Activated T-helper 1 cell treated with anti-CD3 and anti-CD28 coated beads, Interleukin-2, amount 50 U/mL, for 16 hours (primary cell): ENCODE measurements at regions not wholly inside any gene's neighbourhood (a gene's known extent, or its start where the extent isn't known, plus 50 kb on each side); places are given as distances from the start of the nearest gene placed in this dataset.

Source experiments
- DNase-seq, 2 donors: peaks; one replicate each; pipeline ENCODE4 v3.0.0-alpha.2; 2020; ENCODE audit warnings: low read depth in 1 of 2, low spot score in 1 of 2

DNA sequence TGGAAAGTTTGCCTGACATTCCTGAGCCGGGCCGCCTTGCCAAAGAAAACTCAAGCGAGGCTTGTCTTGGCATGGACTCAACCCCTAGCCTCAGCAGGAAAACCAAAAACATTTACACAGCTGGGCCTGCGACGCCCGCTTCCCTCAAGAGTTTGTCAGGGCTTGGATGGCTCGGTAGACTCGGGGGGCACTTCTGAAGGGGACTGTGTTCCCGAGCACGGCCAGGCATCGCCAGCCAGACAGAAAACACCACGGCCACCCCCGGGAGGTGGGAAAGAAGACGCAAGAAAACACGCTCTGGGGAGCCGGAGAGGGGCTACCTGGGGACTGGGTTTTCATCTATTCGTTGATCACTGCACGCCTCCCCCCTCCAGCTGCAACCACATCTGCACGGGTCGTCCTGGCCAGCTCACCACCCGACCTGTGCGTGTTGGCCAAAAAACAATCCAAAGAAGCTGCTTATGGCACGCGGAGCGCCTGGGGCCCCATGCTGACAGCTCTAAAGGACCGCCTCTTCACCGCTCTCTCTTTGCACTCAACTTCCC lies 380.7 kb downstream of the MN1 start:
- DNase-seq = no peak

DNA sequence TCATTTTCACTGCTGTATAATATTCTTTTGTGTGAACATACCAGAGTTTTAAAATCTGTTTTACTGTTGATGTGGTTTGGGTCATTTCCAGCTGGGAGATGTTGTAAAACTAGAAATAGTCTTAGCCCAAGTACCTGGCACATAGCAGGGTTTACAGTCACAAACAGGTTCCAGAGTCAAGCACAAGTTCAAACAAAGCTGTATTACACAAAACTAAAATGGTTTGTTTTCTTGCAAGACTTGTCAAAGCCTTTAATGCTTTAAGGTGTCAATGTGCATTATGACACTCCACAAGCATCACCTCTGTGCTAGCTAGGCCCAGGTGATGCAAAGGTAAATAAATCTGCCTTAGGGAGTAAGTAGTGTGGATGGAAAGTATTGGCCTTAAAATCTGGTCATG lies 379.1 kb downstream of the MN1 start:
- no peak for DNase-seq

DNA sequence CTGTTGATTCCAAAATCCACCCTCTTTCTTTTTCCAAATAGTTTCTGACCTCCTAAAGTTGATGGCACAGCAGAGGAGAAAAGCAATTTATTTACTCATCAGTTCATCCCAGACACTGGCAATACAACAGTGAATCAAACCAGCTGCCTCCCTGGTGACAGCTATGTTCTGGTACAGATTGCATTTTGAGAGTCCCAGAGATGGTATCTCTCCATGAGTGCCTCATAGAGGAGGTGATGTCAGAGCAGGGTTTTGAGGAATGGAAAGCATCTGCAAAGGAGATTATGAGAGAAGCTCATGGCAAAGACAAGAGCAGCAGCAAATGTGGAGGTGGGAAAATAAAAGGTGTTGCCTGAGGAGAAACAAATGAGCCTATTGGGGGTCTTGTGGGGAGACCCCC lies 377.2 kb downstream of the MN1 start:
- DNase-seq = no peak

DNA sequence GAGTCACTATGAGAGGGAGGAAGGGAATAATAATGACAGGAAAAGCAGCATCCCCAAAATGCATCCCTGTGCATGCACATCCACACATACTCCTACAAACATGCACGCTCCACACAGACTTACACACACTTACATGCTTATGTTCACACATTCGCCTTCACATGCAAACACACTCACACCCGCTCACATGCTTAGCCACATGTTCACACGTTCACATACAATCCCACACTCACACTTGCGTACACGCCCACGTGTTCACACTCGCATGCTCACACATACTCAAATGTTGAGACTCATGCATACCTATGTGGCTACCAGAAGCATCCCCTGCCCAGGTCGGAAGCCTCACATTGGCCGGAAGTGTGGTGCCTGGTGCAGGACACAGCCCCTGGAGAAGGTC lies 372.1 kb downstream of the MN1 start:
- DNase-seq = no peak

DNA sequence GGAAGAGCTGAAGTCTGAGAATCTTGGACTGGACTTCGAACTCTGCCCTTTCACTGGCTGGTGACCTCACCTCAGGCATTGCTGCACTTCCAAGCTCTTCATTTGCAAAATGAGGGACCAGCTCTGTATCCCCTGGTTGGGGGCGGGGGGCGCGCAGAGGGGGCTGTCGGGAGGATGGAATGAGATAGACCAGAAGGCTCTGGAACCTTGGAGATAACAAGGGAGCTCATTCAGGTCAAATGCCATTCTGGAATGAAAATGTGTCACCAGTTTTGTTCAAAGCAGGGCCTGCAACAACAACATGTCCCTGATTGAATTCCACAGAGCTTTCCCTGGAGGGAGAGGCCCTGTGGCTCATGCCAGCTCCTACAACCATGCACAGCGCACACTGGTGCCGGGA lies 370.5 kb downstream of the MN1 start:
- DNase-seq = no peak

DNA sequence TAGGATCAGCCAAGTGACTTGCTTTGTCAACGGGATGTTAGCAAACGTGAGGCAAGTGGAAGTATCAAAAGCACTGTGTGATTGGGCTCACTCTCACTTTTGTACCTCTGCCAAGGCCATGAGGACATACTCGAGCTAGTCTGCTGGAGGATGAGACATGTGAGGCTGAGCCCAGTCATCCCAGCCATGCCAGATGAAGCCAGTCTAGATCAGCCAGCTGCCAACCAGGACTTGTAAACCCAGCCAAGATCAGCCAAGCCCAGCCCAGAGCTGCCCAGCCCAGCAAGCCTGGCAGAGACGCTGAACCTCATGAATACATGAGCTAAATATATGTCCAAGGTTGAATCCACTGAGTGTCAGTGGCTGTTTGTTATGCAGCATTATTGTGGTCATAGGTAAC lies 369.7 kb downstream of the MN1 start:
- no peak for DNase-seq

DNA sequence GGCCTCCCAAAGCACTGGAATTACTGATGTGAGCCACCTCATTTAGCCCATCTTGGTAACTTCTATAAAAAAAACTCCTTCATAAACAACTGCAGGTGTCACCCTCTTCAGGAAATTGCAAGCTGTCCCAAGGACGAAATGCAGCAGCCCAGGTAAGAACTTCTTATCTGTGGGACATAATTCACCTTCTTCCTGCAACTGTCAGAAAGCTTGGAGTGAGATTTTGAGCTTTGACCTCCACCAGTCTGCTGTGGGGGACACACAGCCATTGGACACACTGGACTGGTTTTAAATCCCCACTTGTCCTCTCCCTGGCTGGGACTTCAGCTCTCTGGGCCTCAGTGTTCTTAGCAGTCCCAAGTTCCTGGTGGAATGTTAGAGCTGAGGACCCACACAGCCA lies 368.5 kb downstream of the MN1 start:
- DNase-seq = no peak

DNA sequence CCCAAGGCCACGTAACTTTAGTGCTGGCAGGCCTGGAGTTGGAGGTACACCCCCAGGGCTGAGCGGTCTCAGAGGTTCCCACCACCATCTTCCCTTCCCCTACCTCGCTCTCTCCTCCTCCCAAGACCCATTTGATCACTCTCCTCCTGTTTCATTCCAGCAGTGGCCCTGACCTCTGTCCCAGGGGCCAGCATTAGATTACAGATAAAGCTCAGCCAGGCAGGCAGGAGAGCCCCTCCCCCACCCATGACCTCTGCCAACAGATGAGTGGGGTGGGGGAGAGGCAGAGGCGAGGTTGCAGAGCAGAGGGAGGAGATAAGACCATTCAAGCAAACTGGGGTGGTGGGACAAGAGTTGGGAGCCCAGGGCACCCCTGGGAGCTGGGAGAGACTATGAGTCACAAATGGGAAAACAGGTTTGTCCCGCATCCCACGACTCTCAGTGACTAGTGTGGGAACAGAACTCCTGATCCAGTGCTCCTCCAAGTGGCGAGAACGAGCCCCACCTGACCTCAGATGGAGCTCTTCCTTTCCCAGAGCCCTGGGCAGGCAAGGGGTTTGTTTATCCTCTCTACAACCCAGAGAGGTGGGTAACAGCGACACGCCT lies 367.9 kb downstream of the MN1 start:
- DNase-seq = no peak

DNA sequence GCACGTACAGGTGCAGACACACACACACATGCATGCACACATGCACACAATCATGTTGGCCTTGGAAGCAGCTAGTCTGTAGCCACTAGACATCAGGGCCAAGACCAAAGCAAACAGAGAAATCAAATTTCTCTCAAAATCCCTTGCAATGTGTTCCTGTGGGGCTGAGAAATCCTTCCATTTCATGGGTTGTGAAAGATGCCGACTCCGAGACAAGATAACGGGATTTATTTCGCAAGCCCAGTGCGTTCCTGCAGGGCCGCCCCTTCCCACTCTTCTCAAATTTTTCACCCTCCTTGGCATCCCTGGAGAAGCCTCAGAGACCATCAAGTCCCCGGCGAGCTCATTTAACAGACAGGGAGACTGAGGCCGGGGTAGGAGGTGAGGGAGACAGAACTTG lies 366.7 kb downstream of the MN1 start:
- DNase-seq = no peak

DNA sequence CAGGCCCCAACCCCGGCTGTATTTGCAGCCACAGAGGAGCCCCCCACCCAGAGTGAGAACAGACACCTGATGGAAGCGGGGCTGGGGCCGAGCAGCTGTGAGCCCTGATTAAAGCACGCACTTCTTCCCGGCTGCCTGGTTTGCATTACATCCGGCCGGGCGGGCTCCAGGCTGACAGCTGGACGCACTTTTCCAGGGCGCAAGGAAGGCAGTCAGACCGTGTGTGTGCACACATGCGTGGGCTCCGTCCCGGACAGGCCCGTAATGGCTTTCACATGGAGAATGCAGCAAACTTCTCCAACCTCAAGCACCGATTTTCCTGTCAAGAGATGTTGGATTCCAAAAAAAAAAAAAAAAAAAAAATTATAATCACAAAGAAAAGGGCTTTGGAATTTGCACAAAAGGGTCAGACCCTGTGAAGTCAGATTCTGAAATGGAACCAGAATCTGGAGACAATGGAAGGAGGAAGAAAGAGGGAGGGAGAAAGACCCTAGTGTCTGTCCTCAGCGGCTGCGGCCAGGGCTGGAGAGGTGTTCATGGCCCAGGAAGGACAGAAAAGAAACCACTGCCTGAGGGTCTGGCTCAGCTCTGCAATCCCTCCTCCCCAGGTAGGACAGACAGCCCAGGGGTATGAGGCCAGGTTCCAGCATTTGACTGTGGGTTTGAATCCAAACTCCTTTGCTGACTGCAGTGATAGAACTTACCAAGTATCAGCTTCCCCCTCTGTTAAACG lies 365.5 kb downstream of the MN1 start:
- DNase-seq = no peak

DNA sequence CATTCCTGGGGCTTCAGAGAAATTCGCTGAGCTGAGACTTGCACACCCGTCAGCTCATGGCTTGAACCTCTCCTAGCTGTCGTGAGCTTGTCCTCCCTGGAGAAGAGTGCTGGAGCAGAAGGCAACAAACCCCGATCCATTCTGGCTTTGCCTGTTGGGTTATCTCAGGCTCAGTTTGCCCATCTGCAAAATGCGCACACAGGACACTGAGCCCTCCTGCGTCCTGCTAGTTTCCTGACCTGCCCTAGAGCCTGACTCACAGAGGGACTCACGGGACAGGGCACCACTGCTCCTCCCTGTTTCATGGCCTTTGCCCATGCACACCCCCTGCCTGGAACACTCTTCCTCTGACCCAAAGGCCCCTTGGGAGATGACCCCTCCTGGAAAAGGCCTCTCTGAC lies 365.0 kb downstream of the MN1 start:
- no peak for DNase-seq

DNA sequence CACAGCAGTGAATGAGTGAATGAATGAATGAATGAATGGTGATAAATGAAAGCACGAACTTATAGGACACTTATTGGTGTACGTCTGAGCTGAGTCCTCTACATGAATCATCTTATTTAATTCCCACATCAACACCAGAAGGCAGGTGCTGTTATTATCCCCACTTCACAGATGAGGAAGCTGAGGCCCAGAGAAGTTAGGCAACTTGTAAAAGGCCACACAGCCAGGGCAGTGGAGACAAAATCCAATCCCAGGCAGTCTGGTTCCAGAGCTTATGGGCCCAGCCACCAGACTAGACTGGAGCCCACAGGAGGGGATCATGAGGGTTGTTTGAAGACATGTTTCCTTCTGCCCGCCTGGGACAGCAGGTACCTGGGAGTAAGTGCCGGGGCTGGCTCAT lies 364.0 kb downstream of the MN1 start:
- no peak for DNase-seq

DNA sequence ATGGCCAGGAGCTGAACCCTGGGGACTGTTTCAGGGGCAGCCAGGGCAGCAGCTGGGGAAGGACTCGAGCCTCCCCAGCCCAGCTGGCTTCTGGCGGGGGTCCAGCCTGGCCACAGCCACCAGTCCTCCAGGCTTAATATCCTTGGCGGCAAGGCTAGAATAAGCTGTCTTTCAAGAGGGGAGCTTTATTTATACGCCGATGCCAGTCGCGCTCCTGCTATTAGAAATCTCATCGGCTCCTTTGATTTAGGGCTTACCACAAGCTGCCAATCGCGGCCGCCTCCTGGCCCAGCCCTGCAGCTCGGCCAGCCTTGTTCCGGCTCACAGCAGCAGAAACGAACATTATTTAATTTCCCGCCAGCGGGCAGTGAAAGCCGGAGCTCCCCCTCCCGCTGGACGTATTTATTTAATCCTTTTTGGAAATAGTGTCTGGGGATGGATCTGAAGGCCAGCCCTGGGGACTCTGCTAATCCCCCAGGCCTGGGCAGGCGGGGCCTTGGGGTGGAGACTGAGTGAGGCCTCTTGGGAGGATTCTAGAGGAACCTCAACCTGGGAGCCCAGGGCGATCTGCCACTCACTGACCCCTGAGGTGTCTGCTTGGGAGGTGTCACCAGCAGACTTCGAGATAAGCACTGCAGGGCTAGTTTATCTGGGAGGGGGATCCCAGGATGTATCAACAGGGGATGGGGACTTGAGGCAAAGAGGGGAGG lies 363.1 kb downstream of the MN1 start:
- no peak for DNase-seq

DNA sequence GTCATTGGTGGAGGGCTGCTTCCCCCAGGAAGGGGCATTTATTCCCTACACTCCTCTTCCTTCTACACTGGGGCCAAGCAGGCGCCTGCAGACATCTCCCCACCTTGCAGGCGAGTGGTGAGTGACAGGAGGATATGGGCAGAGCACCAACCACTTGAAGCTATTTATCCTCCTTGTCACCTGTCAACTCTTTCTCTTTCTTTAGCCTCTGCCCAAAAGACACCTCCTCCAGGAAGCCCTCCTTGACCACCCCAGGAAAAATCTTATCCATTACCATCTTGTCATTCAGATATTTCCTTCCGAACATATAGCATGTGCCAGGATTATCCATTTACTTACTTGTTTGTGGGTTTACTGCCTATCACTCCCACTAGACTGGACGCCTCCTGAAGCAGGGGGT lies 362.4 kb downstream of the MN1 start:
- DNase-seq = no peak

DNA sequence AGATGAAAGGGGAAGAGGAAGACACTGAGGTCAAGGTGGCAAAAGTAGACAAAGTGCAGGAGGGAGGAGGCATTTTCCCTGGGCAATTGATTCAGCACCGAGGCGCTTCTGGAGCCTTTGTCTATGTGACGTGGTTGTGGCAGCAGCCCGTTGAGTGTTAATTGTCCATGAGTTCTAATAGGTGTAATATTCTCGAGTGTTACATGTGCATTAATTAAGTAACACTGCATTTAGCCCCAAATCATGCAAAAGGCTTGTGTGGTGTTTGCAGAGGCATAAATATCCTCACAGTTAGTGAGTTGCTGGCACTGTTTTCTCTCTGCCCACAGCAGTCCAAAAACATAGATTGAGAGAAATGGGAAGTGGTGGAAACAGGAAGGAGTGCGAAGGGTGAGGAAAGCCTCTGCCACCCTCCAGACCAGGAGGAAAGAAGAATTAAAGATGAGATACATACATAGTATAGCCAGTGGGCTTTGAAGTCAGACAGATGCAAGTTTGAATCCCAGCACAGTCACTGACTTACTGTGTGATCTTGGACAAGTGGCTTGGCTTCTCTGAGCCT lies 361.2 kb downstream of the MN1 start:
- no peak for DNase-seq

DNA sequence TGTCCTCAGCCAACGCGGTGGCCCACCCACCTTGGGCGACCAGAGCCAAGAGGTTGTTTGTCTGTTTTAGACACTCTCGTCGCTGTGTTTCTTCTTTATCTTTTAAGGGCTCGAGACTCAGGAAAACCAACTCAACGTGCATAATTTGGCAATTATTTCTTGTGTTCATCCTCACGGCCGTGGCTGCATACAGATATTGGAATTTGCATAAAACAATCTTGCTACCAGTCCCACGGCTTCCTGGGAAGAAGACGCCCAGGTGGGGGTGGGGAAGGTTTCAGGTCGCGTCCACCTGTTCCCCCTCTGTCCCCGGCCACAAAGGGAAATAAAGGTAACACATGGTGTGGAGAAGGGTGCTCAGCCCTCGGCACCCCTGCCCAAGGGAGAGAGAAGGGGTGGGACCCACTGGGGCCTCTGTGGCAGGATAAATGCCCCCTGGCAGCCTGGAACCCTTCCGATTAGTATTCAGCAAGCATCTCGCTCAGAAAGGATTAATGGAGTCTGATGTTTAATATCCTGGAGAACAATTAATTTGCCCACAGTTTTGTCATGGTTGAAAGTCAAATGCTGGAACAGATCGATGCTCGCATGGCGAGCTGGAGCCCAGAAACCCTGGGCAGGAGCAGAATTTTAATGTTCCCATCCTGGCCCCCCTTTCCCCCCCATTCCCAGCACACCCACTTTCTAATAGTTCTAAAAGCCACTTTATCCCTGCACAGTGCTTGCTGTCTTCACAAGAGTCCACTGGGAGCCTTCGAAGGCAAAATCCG lies 359.7 kb downstream of the MN1 start:
- no peak for DNase-seq

DNA sequence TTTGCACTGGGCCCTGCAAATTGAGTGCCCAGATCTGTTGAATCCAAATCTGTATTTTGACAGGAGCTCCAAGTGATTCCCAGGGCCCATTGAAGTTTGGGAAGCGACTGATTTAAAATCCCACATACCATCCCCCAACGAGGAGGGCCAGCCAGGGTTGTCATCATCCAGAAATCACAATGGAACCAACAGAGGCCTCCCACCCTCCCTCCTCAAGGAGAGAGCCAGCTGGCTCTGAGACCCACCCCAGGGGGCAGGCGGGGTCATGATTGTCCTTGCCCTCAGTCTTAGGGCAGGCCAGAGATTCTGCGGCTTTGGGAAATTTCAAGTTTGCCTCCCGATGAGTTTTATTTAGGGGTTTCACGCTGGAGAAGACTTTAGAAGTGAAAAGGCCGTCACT lies 358.2 kb downstream of the MN1 start:
- no peak for DNase-seq

DNA sequence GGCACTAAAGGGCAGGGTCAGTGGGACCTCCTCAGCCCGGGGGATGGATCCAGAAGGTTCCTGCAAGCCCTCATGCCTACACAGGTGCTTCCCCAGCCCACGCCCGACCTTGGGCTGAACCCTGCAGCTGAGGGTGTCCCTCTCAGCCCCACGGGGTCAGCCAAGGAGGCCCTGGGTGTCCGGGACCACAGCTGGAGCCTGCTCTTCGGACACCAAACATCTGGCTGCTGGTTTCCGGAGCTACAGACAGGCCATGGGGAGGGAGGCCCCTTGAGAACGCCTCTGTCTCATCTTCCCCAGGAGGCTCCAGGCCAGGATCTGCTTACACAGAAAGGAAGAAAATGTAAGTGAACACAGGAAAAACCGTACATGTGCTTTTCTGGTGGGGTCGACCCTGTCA lies 355.7 kb downstream of the MN1 start:
- no peak for DNase-seq

DNA sequence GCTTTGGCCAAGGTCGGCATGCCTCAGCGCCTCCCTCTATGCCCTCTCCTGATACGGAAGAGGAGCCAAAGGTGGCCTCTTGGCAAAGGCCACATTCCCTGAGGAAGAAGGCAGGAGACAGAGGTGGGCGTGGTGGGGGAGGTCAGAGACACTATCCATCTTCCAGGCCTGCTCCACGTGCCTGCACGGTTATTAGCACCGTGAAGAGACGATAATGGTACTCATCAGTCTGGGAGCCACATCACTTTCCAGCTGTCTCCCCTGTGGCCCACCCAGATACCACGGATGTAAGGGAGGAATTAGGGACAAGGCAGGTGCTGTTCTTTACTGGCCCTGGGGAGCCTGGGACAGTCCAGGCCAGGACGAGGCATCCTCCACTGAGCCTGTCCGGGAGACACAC lies 354.3 kb downstream of the MN1 start:
- no peak for DNase-seq

DNA sequence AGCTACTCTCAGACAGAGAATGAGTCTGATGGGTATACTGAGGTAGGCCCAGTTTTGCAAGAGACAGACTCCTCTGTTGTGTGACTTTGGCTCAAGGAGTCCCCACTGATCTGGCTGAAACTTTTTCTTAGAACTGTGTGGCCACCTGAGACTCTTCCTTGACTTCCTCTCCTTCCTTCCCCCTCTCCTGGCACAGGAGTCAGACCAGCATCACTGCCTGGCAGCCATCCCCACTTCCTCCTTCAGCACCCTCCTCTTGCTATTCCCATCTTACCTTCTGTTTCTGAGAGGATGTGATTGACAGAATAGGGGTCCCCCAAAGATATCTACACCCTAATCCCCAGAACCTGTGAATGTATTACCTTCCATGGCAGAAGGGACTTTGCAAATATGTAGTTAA lies 351.1 kb downstream of the MN1 start:
- DNase-seq = no peak

DNA sequence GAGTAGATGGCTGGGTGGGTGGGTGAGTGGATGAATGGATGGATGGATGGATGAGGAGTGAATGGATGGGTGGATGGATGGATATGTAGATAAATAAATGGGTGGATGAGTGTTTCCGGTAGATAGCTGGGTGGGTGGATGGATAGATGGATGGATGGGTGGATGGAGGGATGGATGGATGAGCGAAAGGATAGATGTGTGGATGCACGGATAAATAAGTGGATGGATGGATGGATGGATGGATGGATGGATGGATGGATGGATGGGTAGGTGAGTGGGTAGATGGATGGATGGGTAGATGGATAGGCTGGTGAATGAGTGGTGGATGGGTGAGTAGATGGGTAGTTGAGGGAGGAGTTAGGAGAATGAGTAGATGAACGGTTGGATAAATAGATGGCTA lies 349.3 kb downstream of the MN1 start:
- DNase-seq = no peak
